A673 (cell line): ENCODE measurements at regions not wholly inside any gene's neighbourhood (a gene's known extent, or its start where the extent isn't known, plus 50 kb on each side); places are given as distances from the start of the nearest gene placed in this dataset.

Source experiments
- EZH2 ChIP-seq: fragments of 200-600 bp; sonication (generic); IDR thresholded peaks from 2 replicates; pipeline ENCODE4 v1.6.1; 2017; ENCODE audit warnings: borderline replicate concordance, low read depth, mild to moderate bottlenecking, mixed read lengths, antibody characterized with exemption, low read length; ENCODE audit not compliant: poor library complexity, severe bottlenecking
- TF ChIP-seq, protein P1 (sequence below): fragments of 300-800, 200-600 bp; sonication (generic); conservative IDR thresholded peaks from 2 replicates; pipeline ENCODE4 v1.5.1; 2017; ENCODE audit warnings: low read depth, mild to moderate bottlenecking, antibody characterized with exemption, low read length, moderate library complexity, mixed read lengths

DNA sequence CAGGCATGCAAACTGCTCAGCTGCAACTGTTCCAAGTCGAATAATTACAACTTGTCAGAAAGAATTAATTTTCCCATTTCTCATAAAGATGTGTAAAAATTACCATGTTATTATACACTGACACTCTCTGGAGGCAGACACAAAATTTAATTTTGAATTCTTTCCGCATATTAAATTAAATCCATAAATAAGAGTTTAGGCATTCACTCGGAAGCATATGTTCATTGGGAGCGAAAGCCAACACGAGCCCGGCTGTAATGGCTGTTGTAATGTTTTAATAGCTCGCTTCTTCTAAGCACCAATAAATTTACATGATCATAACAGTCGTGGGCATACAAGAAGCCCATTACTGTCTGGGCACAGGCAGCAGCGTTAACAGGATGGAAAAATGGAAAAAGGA, 189.6 kb upstream of the SOX5 start:
- TF ChIP-seq, protein P1, sequence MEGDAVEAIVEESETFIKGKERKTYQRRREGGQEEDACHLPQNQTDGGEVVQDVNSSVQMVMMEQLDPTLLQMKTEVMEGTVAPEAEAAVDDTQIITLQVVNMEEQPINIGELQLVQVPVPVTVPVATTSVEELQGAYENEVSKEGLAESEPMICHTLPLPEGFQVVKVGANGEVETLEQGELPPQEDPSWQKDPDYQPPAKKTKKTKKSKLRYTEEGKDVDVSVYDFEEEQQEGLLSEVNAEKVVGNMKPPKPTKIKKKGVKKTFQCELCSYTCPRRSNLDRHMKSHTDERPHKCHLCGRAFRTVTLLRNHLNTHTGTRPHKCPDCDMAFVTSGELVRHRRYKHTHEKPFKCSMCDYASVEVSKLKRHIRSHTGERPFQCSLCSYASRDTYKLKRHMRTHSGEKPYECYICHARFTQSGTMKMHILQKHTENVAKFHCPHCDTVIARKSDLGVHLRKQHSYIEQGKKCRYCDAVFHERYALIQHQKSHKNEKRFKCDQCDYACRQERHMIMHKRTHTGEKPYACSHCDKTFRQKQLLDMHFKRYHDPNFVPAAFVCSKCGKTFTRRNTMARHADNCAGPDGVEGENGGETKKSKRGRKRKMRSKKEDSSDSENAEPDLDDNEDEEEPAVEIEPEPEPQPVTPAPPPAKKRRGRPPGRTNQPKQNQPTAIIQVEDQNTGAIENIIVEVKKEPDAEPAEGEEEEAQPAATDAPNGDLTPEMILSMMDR: no peak
- no peak for TF ChIP-seq EZH2
